AG04450 (cell line): ENCODE measurements at regions not wholly inside any gene's neighbourhood (a gene's known extent, or its start where the extent isn't known, plus 50 kb on each side); places are given as distances from the start of the nearest gene placed in this dataset.

Experiments
- CTCF ChIA-PET: fragments of 300-600, 350-600 bp; formaldehyde crosslinking; extraction: SDS; loops from one replicate; lab custom pipeline; 2022; ENCODE audit warnings: antibody characterized with exemption, inconsistent platforms; lab: Charles Lee
- POLR2A ChIA-PET: fragments of 350-600 bp; formaldehyde crosslinking; extraction: SDS; loops from one replicate; lab custom pipeline; 2021; ENCODE audit warnings: antibody characterized with exemption, inconsistent platforms; lab: Yijun Ruan, JAX
- DNase-seq: peaks from one replicate; pipeline ENCODE4 v3.0.0-alpha.2; 2011; ENCODE audit warnings: low read depth, low spot score
- H3K27ac ChIP-seq: one replicate; pipeline ENCODE4 v1.5.1; 2012; ENCODE audit warnings: low read depth, low read length, control low read depth
- H3K27me3 ChIP-seq: one replicate; pipeline ENCODE4 v1.6.0; 2012; ENCODE audit warnings: low read length; ENCODE audit not compliant: control insufficient read depth, insufficient read depth
- H3K4me3 ChIP-seq: 2 replicates; pipeline ENCODE4 v1.5.1; 2011; ENCODE audit warnings: mild to moderate bottlenecking, low read depth, low read length, control low read depth
- H3K9me3 ChIP-seq: 2 replicates; pipeline ENCODE4 v1.5.1; 2012; ENCODE audit warnings: low read length; ENCODE audit not compliant: control insufficient read depth, insufficient read depth
- TF ChIP-seq, protein P1 (sequence below): IDR thresholded peaks from 2 replicates; pipeline ENCODE4 v1.5.1; 2011; ENCODE audit warnings: low read depth, low read length, control low read depth, inconsistent platforms

DNA sequence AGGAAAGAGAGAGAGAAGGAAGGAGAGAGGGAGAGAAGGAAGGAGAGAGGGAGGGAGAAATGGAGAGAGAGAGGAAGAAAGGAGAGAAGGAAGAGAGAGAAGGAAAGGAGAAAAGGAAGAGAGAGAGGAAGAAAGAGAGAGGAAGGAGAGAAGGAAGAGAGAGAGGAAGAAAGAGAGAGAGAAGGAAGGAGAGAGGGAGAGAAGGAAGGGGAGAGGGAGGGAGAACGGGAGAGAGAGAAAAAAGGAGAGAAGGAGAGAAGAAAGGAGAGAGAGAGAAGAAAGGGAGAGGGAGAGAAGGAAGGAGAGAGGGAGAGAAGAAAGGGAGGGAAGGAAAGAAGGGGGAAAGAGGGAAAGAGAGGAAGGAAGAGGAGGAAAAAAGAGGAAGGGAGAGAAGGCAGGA lies 1070.7 kb downstream of the UQCRFS1 start:
- ChIA-PET POLR2A (no interaction called here), CTCF (no interaction called here)
- H3K27ac ChIP-seq: no peak overlapping the region
- TF ChIP-seq, protein P1, sequence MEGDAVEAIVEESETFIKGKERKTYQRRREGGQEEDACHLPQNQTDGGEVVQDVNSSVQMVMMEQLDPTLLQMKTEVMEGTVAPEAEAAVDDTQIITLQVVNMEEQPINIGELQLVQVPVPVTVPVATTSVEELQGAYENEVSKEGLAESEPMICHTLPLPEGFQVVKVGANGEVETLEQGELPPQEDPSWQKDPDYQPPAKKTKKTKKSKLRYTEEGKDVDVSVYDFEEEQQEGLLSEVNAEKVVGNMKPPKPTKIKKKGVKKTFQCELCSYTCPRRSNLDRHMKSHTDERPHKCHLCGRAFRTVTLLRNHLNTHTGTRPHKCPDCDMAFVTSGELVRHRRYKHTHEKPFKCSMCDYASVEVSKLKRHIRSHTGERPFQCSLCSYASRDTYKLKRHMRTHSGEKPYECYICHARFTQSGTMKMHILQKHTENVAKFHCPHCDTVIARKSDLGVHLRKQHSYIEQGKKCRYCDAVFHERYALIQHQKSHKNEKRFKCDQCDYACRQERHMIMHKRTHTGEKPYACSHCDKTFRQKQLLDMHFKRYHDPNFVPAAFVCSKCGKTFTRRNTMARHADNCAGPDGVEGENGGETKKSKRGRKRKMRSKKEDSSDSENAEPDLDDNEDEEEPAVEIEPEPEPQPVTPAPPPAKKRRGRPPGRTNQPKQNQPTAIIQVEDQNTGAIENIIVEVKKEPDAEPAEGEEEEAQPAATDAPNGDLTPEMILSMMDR: no peak
- H3K9me3 ChIP-seq: peaks cover 44% of the 10 kb centered on the region
- no peak overlapping the region for H3K4me3 ChIP-seq
- no peaks in the 10 kb centered on the region for H3K27me3 ChIP-seq
- DNase-seq: no peak

- POLR2A ChIA-PET: no interaction called here
- Histone ChIP-seq H3K4me3 (no peak overlapping the region), H3K27ac (no peak overlapping the region), H3K27me3 (no peaks in the 10 kb centered on the region), H3K9me3 (peaks cover 38% of the 10 kb centered on the region)
- CTCF ChIA-PET: no interaction called here
- TF ChIP-seq, protein P1: no peak
- no peak for DNase-seq
Observed at GRCh38 chr19:28140201-28140600, 1072.8 kb downstream of the UQCRFS1 start.

GRCh38 chr19:28137772-28138171 lies 1075.2 kb downstream of the UQCRFS1 start:
- ChIA-PET CTCF (no interaction called here), POLR2A (no interaction called here)
- TF ChIP-seq, protein P1: no peak
- Histone ChIP-seq H3K4me3 (no peak overlapping the region), H3K27ac (no peak overlapping the region), H3K9me3 (peaks cover 42% of the 10 kb centered on the region), H3K27me3 (no peaks in the 10 kb centered on the region)
- no peak for DNase-seq

- CTCF ChIA-PET: no interaction called here
- Histone ChIP-seq H3K27ac (no peak overlapping the region), H3K27me3 (no peaks in the 10 kb centered on the region), H3K4me3 (no peak overlapping the region), H3K9me3 (peaks cover 45% of the 10 kb centered on the region)
- POLR2A ChIA-PET: no interaction called here
- TF ChIP-seq, protein P1: no peak
- no peak for DNase-seq
Observed at GRCh38 chr19:28136796-28137195, 1076.2 kb downstream of the UQCRFS1 start.

- no peak for DNase-seq
- H3K9me3 ChIP-seq: peaks cover 40% of the 10 kb centered on the region
- no peaks in the 10 kb centered on the region for H3K27me3 ChIP-seq
- H3K4me3 ChIP-seq: no peak overlapping the region
- no peak overlapping the region for H3K27ac ChIP-seq
- TF ChIP-seq, protein P1: no peak
- CTCF ChIA-PET: no interaction called here
- POLR2A ChIA-PET: no interaction called here
Observed at GRCh38 chr19:28135825-28136224, 1077.1 kb downstream of the UQCRFS1 start.
